HepG2 (cell line): ENCODE measurements at regions not wholly inside any gene's neighbourhood (a gene's known extent, or its start where the extent isn't known, plus 50 kb on each side); places are given as distances from the start of the nearest gene placed in this dataset.

Experiments used
- ATF5 ChIP-seq: sonication (generic); formaldehyde crosslinking; IDR thresholded peaks from 2 replicates; pipeline ENCODE4 v1.4.0; 2020; ENCODE audit warnings: mild to moderate bottlenecking, low read depth, missing genetic modification reagents
- ATM ChIP-seq: fragments of 450-650 bp; IDR thresholded peaks from 2 replicates; pipeline ENCODE4 v1.7.1; 2017; ENCODE audit warnings: mild to moderate bottlenecking, borderline replicate concordance
- CHD4 ChIP-seq: fragments of 200-600 bp; sonication (generic); IDR thresholded peaks from 2 replicates; pipeline ENCODE4 v1.7.0; 2017; ENCODE audit warnings: mild to moderate bottlenecking, low read length, borderline replicate concordance
- DNMT3B ChIP-seq: conservative IDR thresholded peaks from 2 replicates; pipeline ENCODE4 v1.6.1; 2016; ENCODE audit warnings: missing biosample characterization, control low read depth
- SRY ChIP-seq: sonication (generic); formaldehyde crosslinking; IDR thresholded peaks from 2 replicates; pipeline ENCODE4 v1.8.0; 2022; ENCODE audit warnings: mild to moderate bottlenecking, missing genetic modification reagents
- TFE3 ChIP-seq: IDR thresholded peaks from 2 replicates; pipeline ENCODE4 v1.6.1; 2016
- TGIF2 ChIP-seq: IDR thresholded peaks from 2 replicates; pipeline ENCODE4 v1.6.1; 2016; ENCODE audit warnings: control low read depth, missing compliant biosample characterization
- ZBTB39 ChIP-seq: sonication (generic); formaldehyde crosslinking; IDR thresholded peaks from 2 replicates; pipeline ENCODE4 v1.5.0; 2020; ENCODE audit warnings: missing genetic modification reagents
- ZFP41 ChIP-seq: sonication (generic); formaldehyde crosslinking; IDR thresholded peaks from 2 replicates; pipeline ENCODE4 v1.4.0; 2020; ENCODE audit warnings: mild to moderate bottlenecking, missing genetic modification reagents, borderline replicate concordance
- ZNF180 ChIP-seq: sonication (generic); formaldehyde crosslinking; IDR thresholded peaks from 2 replicates; pipeline ENCODE4 v1.4.0; 2020; ENCODE audit warnings: low read depth, missing genetic modification reagents, borderline replicate concordance
- TF ChIP-seq, protein P1 (sequence below): sonication (generic); formaldehyde crosslinking; IDR thresholded peaks from 2 replicates; pipeline ENCODE4 v1.4.0; 2020; ENCODE audit warnings: mild to moderate bottlenecking, missing genetic modification reagents
- TF ChIP-seq, protein P2 (sequence below): sonication (generic); formaldehyde crosslinking; IDR thresholded peaks from 2 replicates; pipeline ENCODE4 v1.4.0; 2020; ENCODE audit warnings: missing genetic modification reagents
- TF ChIP-seq, protein P3 (sequence below): sonication (generic); formaldehyde crosslinking; IDR thresholded peaks from 2 replicates; pipeline ENCODE4 v1.8.0; 2023; ENCODE audit warnings: mild to moderate bottlenecking, missing genetic modification reagents

- TF ChIP-seq, protein P1, sequence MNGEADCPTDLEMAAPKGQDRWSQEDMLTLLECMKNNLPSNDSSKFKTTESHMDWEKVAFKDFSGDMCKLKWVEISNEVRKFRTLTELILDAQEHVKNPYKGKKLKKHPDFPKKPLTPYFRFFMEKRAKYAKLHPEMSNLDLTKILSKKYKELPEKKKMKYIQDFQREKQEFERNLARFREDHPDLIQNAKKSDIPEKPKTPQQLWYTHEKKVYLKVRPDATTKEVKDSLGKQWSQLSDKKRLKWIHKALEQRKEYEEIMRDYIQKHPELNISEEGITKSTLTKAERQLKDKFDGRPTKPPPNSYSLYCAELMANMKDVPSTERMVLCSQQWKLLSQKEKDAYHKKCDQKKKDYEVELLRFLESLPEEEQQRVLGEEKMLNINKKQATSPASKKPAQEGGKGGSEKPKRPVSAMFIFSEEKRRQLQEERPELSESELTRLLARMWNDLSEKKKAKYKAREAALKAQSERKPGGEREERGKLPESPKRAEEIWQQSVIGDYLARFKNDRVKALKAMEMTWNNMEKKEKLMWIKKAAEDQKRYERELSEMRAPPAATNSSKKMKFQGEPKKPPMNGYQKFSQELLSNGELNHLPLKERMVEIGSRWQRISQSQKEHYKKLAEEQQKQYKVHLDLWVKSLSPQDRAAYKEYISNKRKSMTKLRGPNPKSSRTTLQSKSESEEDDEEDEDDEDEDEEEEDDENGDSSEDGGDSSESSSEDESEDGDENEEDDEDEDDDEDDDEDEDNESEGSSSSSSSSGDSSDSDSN (CRISPR knock-in tag), result peak; percentile 68
- TF ChIP-seq, protein P2, sequence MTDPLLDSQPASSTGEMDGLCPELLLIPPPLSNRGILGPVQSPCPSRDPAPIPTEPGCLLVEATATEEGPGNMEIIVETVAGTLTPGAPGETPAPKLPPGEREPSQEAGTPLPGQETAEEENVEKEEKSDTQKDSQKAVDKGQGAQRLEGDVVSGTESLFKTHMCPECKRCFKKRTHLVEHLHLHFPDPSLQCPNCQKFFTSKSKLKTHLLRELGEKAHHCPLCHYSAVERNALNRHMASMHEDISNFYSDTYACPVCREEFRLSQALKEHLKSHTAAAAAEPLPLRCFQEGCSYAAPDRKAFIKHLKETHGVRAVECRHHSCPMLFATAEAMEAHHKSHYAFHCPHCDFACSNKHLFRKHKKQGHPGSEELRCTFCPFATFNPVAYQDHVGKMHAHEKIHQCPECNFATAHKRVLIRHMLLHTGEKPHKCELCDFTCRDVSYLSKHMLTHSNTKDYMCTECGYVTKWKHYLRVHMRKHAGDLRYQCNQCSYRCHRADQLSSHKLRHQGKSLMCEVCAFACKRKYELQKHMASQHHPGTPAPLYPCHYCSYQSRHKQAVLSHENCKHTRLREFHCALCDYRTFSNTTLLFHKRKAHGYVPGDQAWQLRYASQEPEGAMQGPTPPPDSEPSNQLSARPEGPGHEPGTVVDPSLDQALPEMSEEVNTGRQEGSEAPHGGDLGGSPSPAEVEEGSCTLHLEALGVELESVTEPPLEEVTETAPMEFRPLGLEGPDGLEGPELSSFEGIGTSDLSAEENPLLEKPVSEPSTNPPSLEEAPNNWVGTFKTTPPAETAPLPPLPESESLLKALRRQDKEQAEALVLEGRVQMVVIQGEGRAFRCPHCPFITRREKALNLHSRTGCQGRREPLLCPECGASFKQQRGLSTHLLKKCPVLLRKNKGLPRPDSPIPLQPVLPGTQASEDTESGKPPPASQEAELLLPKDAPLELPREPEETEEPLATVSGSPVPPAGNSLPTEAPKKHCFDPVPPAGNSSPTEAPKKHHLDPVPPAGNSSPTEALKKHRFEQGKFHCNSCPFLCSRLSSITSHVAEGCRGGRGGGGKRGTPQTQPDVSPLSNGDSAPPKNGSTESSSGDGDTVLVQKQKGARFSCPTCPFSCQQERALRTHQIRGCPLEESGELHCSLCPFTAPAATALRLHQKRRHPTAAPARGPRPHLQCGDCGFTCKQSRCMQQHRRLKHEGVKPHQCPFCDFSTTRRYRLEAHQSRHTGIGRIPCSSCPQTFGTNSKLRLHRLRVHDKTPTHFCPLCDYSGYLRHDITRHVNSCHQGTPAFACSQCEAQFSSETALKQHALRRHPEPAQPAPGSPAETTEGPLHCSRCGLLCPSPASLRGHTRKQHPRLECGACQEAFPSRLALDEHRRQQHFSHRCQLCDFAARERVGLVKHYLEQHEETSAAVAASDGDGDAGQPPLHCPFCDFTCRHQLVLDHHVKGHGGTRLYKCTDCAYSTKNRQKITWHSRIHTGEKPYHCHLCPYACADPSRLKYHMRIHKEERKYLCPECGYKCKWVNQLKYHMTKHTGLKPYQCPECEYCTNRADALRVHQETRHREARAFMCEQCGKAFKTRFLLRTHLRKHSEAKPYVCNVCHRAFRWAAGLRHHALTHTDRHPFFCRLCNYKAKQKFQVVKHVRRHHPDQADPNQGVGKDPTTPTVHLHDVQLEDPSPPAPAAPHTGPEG (CRISPR knock-in tag), result no peak
- TF ChIP-seq CHD4, result no peak
- TF ChIP-seq ATM, result no peak
- TF ChIP-seq TGIF2, result peak; percentile 85
- TF ChIP-seq DNMT3B, result no peak
- no peak for TF ChIP-seq ZFP41 (CRISPR knock-in tag)
- no peak for TF ChIP-seq ATF5
- TF ChIP-seq, protein P3, sequence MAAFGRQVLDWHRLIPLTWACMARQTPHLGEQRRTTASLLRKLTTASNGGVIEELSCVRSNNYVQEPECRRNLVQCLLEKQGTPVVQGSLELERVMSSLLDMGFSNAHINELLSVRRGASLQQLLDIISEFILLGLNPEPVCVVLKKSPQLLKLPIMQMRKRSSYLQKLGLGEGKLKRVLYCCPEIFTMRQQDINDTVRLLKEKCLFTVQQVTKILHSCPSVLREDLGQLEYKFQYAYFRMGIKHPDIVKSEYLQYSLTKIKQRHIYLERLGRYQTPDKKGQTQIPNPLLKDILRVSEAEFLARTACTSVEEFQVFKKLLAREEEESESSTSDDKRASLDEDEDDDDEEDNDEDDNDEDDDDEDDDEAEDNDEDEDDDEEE (CRISPR knock-in tag), result no peak; the same call in 1 of the 2 replicates
- no peak for TF ChIP-seq ZBTB39
- no peak for TF ChIP-seq ZNF180 (CRISPR knock-in tag)
- TF ChIP-seq TFE3 (CRISPR knock-in tag), result peak; percentile 93
- no peak for TF ChIP-seq SRY (CRISPR knock-in tag)
Measured at GRCh38 chr3:13189639-13190377, 116.6 kb upstream of the IQSEC1 start (continued).
